HPDE6-E6E7 (cell line): ENCODE measurements at regions not wholly inside any gene's neighbourhood (a gene's known extent, or its start where the extent isn't known, plus 50 kb on each side); places are given as distances from the start of the nearest gene placed in this dataset.

Experiments
- DNase-seq: peaks from one replicate; pipeline ENCODE4 v3.0.0; 2011; ENCODE audit warnings: missing footprints; ENCODE audit errors: extremely low spot score

DNA sequence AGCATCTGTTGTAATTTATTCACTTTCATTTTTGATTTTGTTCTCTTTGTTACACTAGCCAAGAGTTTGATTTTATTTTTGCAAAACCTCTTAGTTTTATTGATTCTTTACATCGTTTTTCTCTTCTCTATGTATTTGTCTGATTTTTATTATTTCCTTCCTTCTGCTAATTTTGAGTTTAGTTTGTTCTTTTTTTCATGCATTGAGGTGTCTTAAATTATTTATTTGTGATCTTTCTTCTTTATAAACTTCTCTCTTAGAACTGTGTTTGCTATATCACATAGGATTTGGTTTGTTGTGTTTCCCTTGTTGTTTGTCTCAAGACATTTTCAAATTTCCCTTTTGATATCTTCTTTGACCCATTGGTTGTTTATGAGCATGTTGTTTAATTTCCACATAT, 51.7 kb upstream of the NFKBIA start:
- no peak for DNase-seq

DNA sequence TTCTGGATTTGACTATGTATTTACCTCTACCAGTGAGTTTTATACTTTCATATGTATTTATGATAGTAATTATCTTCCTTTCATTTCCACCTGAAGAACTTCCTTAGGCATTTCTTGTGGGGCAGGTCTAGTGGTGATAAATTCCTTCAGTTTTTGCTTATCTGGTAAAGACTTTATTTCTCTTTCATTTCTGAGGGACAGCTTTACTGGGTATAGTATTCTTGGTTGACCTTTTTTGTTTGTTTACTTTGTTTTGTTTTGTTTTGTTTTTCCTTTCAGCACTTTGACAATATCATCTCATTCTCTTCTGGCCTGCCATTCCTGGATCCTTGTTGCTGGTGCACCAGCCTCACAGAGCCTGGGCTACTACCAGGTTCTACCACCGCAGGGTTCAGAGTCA, 53.9 kb upstream of the NFKBIA start:
- DNase-seq = no peak

DNA sequence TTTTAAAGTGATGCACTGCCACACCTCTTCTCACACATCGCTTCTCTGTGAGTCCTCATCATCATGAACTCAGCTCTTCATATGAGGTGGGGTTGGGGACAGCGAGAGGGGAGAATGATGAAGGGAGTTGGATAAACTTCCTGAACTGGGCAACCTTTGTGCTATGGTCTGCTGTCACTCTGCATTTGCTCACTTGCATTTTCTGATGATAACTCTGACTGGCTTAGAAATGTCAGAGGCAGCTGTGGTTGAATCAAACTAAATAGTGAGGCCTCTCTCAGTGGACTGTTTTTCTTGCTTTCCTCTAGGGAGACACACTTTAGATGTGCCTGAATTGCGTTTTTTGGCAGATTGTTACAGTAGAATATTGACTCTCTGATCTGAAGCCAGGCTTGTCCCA, 55.2 kb upstream of the NFKBIA start:
- DNase-seq = no peak

DNA sequence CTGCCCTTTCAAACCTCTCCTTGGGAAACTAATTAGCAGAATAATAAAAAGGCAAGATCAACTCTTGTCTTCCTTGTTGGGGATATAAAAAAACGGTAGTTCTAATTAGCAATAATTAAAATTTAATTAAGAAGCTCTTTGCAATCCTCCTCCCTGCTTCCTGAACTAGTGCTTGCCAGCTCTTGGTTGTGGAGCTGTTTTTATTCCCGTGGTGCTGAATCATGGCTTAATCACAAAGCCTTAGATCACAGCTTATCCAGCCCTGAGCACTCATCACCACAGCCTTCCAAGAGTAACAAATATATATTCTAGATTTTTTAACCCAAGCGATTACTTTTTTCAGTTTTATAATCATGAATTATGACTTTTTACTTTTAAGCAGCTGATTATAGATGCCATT, 63.2 kb upstream of the INSM2 start:
- DNase-seq = peak; percentile 10

DNA sequence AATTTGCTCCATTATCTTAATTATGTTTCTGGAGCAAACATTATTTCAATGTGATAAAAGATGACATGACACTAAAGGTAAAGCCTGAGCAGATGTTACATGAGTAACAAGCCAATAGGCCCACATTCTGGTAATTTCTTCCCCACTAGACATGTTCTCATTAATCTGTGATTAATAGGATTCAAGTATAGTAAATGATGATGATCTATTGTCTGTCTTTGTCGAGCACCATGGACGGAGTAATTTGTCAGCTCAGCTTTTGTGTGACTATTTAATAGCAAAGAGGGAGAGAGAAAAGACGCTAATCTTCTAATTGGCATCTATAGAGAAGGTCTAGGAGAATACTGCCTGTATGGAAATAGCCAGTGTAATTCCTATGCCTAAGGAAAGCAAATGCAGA, 62.2 kb upstream of the INSM2 start:
- DNase-seq = no peak

DNA sequence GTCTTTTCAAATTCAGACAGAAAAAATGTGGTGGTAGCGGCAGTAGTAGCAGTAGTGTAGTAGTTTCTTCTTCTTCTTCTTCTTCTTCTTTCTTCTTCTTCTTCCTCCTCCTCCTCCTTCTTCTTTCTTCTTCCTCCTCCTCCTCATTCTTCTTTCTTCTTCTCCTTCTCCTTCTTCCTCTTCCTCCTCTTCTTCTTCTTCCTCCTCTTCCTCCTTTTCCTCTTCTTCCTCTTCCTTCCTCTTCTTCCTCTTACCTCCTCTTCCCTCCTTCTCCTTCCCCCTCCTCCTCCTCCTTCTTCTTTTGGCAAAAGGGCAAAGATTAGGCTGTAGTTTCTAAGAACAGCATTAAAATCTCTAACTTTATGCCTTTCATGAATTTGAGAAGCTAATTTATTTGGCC, 59.6 kb upstream of the INSM2 start:
- no peak for DNase-seq

DNA sequence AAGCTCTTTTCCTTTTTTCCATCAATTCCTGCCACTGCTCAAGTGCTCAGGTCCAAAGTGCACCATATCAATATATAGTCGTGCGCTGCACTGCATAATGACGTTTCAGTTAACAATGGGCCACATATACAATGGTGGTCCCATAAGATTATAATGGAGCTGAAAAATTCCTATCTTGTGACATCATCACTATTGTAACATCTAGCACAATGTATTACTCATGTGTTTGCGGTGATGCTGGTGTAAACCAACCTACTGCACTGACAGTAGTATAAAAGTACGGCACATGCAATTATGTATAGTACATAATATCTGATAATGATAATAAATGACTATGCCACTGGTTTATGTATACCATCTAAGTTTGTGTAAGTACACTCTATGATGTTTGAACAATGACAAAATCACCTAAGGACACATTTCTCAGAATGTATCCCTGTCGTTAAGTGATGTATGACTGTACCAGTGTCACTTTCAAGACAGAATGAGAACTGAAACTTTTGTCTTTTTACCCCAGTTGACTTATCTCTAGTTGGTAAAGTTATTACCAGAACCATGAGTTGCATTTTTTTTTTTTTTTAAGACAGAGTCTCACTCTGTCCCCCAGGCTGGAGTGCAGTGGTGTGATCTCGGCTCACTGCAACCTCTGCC, 53.7 kb upstream of the INSM2 start:
- DNase-seq = no peak

DNA sequence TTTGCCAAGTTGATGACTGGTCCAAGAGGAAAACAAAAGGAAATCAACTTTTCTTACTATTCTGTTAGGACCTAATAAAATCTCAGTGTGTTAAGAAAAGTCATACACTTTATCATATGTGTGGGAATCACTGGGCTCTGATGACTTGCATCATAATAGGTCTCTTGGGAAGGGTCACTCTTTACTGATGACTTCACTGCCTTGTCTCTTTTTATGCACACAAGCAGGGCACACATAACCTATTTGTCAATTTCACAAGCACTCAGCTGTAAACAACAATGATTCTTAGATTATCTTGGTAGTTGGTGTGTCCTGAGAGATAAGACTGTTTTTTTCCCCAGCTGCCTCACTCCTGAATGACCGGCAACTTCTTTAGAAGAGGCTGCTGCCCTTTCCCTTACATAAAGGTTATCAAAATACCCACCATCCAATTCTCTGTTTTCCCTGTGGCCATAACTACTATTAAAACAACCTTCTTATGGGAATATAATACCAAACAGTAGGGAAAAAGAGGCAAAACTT, 50.9 kb upstream of the INSM2 start:
- no peak for DNase-seq
